ENCODE measurements at regions not wholly inside any gene's neighbourhood (a gene's known extent, or its start where the extent isn't known, plus 50 kb on each side); places are given as distances from the start of the nearest gene placed in this dataset.

GRCh38 chr12:58046271-58046670 lies 104.9 kb downstream of the ATP23 start:
- H3K27me3 Mint-ChIP-seq (ENCODE audit: unreplicated experiment) = peaks cover 14% of the 10 kb centered on the region
- DNase-seq (ENCODE audit: extremely low spot score, unreplicated experiment) = no peak
- peaks cover 11% of the 10 kb centered on the region for H3K9me3 Mint-ChIP-seq (ENCODE audit: unreplicated experiment)
- no peak overlapping the region for H3K27ac Mint-ChIP-seq (ENCODE audit: unreplicated experiment)
- no peak overlapping the region for H3K4me3 Mint-ChIP-seq (ENCODE audit: unreplicated experiment)
- TF ChIP-seq CTCF (IDR thresholded peaks at IDR 0.05) = no peak
- H3K36me3 Mint-ChIP-seq (ENCODE audit: unreplicated experiment) = no peaks in the 10 kb centered on the region
- H3K4me1 Mint-ChIP-seq (ENCODE audit: unreplicated experiment) = no peaks in the 10 kb centered on the region

GRCh38 chr12:58051378-58051777 lies 110.0 kb downstream of the ATP23 start:
- no peaks in the 10 kb centered on the region for H3K4me1 Mint-ChIP-seq (ENCODE audit: unreplicated experiment)
- DNase-seq (ENCODE audit: extremely low spot score, unreplicated experiment) = no peak

GRCh38 chr12:58064666-58065065 lies 123.3 kb downstream of the ATP23 start:
- Mint-ChIP-seq H3K27me3 (ENCODE audit: unreplicated experiment) (peaks cover 4% of the 10 kb centered on the region), H3K9me3 (ENCODE audit: unreplicated experiment) (peaks cover 8% of the 10 kb centered on the region), H3K4me1 (ENCODE audit: unreplicated experiment) (peaks cover 10% of the 10 kb centered on the region), H3K4me3 (ENCODE audit: unreplicated experiment) (no peak overlapping the region), H3K27ac (ENCODE audit: unreplicated experiment) (no peak overlapping the region), H3K36me3 (ENCODE audit: unreplicated experiment) (no peaks in the 10 kb centered on the region)
- TF ChIP-seq CTCF (IDR thresholded peaks at IDR 0.05) = no peak
- DNase-seq (ENCODE audit: extremely low spot score, unreplicated experiment) = no peak

More at GRCh38 chr12:58051378-58051777, 110.0 kb downstream of the ATP23 start:
- no peak overlapping the region for H3K27ac Mint-ChIP-seq (ENCODE audit: unreplicated experiment)
- TF ChIP-seq CTCF (IDR thresholded peaks at IDR 0.05) = no peak
- no peak overlapping the region for H3K4me3 Mint-ChIP-seq (ENCODE audit: unreplicated experiment)
- no peaks in the 10 kb centered on the region for H3K36me3 Mint-ChIP-seq (ENCODE audit: unreplicated experiment)
- H3K9me3 Mint-ChIP-seq (ENCODE audit: unreplicated experiment) = peaks cover 21% of the 10 kb centered on the region
- H3K27me3 Mint-ChIP-seq (ENCODE audit: unreplicated experiment) = peaks cover 11% of the 10 kb centered on the region

GRCh38 chr12:58066296-58066695 lies 124.9 kb downstream of the ATP23 start:
- TF ChIP-seq CTCF (IDR thresholded peaks at IDR 0.05) = no peak
- Mint-ChIP-seq H3K9me3 (ENCODE audit: unreplicated experiment) (peaks cover 4% of the 10 kb centered on the region), H3K27me3 (ENCODE audit: unreplicated experiment) (no peaks in the 10 kb centered on the region), H3K4me1 (ENCODE audit: unreplicated experiment) (peaks cover 16% of the 10 kb centered on the region), H3K4me3 (ENCODE audit: unreplicated experiment) (no peak overlapping the region), H3K36me3 (ENCODE audit: unreplicated experiment) (no peaks in the 10 kb centered on the region), H3K27ac (ENCODE audit: unreplicated experiment) (no peak overlapping the region)
- DNase-seq (ENCODE audit: extremely low spot score, unreplicated experiment) = no peak

GRCh38 chr12:58067610-58068387 lies 126.4 kb downstream of the ATP23 start:
- no peak overlapping the region for H3K4me3 Mint-ChIP-seq (ENCODE audit: unreplicated experiment)
- H3K36me3 Mint-ChIP-seq (ENCODE audit: unreplicated experiment) = no peaks in the 10 kb centered on the region
- DNase-seq (ENCODE audit: extremely low spot score, unreplicated experiment) = no peak
- peaks cover 4% of the 10 kb centered on the region for H3K9me3 Mint-ChIP-seq (ENCODE audit: unreplicated experiment)
- TF ChIP-seq CTCF (IDR thresholded peaks at IDR 0.05) = no peak
- H3K27ac Mint-ChIP-seq (ENCODE audit: unreplicated experiment) = no peak overlapping the region
- peaks cover 16% of the 10 kb centered on the region for H3K4me1 Mint-ChIP-seq (ENCODE audit: unreplicated experiment)
- peaks cover 2% of the 10 kb centered on the region for H3K27me3 Mint-ChIP-seq (ENCODE audit: unreplicated experiment)

All from osteocyte (in vitro differentiated cells).